Nephron progenitor cell (in vitro differentiated cells): ENCODE measurements at regions not wholly inside any gene's neighbourhood (a gene's known extent, or its start where the extent isn't known, plus 50 kb on each side); places are given as distances from the start of the nearest gene placed in this dataset.

Source experiments
- DNase-seq: peaks from one replicate; pipeline ENCODE4 v3.0.0; 2021
- H3K27ac Mint-ChIP-seq: 2 replicates; pipeline ENCODE4 v1.8.0; 2021; ENCODE audit warnings: mild to moderate bottlenecking, moderate library complexity, mixed read lengths
- H3K27me3 Mint-ChIP-seq: 2 replicates; pipeline ENCODE4 v1.8.0; 2021; ENCODE audit warnings: mild to moderate bottlenecking, low read depth, mixed read lengths; ENCODE audit not compliant: poor library complexity
- H3K36me3 Mint-ChIP-seq: 2 replicates; pipeline ENCODE4 v1.8.0; 2021; ENCODE audit warnings: low read depth, mixed read lengths
- H3K4me1 Mint-ChIP-seq: 2 replicates; pipeline ENCODE4 v1.8.0; 2021; ENCODE audit warnings: mixed read lengths
- H3K4me3 Mint-ChIP-seq: 2 replicates; pipeline ENCODE4 v1.8.0; 2021; ENCODE audit warnings: mild to moderate bottlenecking, moderate library complexity, mixed read lengths
- H3K9me3 Mint-ChIP-seq: 2 replicates; pipeline ENCODE4 v1.8.0; 2021; ENCODE audit warnings: mild to moderate bottlenecking, moderate library complexity, mixed read lengths
- TF ChIP-seq, protein P1 (sequence below): fragments of 200-600 bp; sonication (generic); IDR thresholded peaks from 2 replicates; pipeline ENCODE4 v1.5.0; 2021; ENCODE audit warnings: antibody characterized with exemption

- TF ChIP-seq, protein P1, sequence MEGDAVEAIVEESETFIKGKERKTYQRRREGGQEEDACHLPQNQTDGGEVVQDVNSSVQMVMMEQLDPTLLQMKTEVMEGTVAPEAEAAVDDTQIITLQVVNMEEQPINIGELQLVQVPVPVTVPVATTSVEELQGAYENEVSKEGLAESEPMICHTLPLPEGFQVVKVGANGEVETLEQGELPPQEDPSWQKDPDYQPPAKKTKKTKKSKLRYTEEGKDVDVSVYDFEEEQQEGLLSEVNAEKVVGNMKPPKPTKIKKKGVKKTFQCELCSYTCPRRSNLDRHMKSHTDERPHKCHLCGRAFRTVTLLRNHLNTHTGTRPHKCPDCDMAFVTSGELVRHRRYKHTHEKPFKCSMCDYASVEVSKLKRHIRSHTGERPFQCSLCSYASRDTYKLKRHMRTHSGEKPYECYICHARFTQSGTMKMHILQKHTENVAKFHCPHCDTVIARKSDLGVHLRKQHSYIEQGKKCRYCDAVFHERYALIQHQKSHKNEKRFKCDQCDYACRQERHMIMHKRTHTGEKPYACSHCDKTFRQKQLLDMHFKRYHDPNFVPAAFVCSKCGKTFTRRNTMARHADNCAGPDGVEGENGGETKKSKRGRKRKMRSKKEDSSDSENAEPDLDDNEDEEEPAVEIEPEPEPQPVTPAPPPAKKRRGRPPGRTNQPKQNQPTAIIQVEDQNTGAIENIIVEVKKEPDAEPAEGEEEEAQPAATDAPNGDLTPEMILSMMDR, result no peak
- H3K27me3 Mint-ChIP-seq, result peaks cover 3% of the 10 kb centered on the region
- H3K27ac Mint-ChIP-seq, result no peak overlapping the region
- no peaks in the 10 kb centered on the region for H3K36me3 Mint-ChIP-seq
- DNase-seq, result no peak
- peaks cover 7% of the 10 kb centered on the region for H3K9me3 Mint-ChIP-seq
- H3K4me3 Mint-ChIP-seq, result no peak overlapping the region
- peaks cover 41% of the 10 kb centered on the region for H3K4me1 Mint-ChIP-seq
These were observed 105.5 kb upstream of the EEF1E1 start for GRCh38 chr6:8207869-8208191.

- no peak for DNase-seq
- Mint-ChIP-seq H3K4me1 (peaks cover 46% of the 10 kb centered on the region), H3K9me3 (peaks cover 7% of the 10 kb centered on the region), H3K4me3 (no peak overlapping the region), H3K27ac (no peak overlapping the region), H3K27me3 (peaks cover 3% of the 10 kb centered on the region), H3K36me3 (no peaks in the 10 kb centered on the region)
- TF ChIP-seq, protein P1, result no peak
These were observed 105.0 kb upstream of the EEF1E1 start for GRCh38 chr6:8207191-8207868.

GRCh38 chr6:8203337-8203736, 101.0 kb upstream of the EEF1E1 start:
- H3K4me1 Mint-ChIP-seq, result peaks cover 30% of the 10 kb centered on the region
- H3K9me3 Mint-ChIP-seq, result peaks cover 19% of the 10 kb centered on the region

DNA sequence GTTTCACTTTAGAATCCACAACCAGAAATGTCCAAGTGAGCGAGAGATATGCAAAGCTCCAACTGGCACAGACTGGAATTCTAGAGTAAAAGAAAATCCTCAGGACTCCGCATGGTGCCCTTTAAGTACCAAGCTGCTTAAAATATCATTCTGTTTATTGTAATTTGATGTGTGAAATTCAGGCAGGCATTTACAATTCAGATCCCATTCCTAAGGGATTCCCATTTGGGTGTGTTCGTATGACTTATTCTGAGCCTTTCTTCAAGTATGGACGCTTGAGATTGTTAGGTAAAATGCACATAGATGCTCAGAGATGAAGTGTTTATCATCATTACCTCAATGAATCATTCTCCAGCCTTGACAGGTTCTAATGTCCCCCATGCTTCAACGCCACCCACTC, 99.3 kb upstream of the EEF1E1 start:
- DNase-seq, result no peak
- H3K4me3 Mint-ChIP-seq, result no peak overlapping the region
- no peak overlapping the region for H3K27ac Mint-ChIP-seq
- H3K36me3 Mint-ChIP-seq, result no peaks in the 10 kb centered on the region
- H3K27me3 Mint-ChIP-seq, result no peaks in the 10 kb centered on the region
- TF ChIP-seq, protein P1, result no peak
- H3K9me3 Mint-ChIP-seq, result peaks cover 19% of the 10 kb centered on the region
- H3K4me1 Mint-ChIP-seq, result peaks cover 27% of the 10 kb centered on the region

More at GRCh38 chr6:8203337-8203736, 101.0 kb upstream of the EEF1E1 start:
- no peaks in the 10 kb centered on the region for H3K27me3 Mint-ChIP-seq
- DNase-seq, result no peak
- H3K27ac Mint-ChIP-seq, result peak overlapping the region; percentile 28
- H3K36me3 Mint-ChIP-seq, result no peaks in the 10 kb centered on the region
- H3K4me3 Mint-ChIP-seq, result no peak overlapping the region
- TF ChIP-seq, protein P1, result no peak

GRCh38 chr6:8200255-8200654, 97.9 kb upstream of the EEF1E1 start:
- TF ChIP-seq, protein P1, result no peak
- Mint-ChIP-seq H3K27me3 (no peaks in the 10 kb centered on the region), H3K4me1 (peaks cover 40% of the 10 kb centered on the region), H3K4me3 (no peak overlapping the region), H3K36me3 (no peaks in the 10 kb centered on the region), H3K27ac (no peak overlapping the region), H3K9me3 (peaks cover 19% of the 10 kb centered on the region)
- DNase-seq, result no peak

- Mint-ChIP-seq H3K4me3 (no peak overlapping the region), H3K27me3 (no peaks in the 10 kb centered on the region), H3K4me1 (peaks cover 44% of the 10 kb centered on the region), H3K9me3 (peaks cover 15% of the 10 kb centered on the region), H3K27ac (peak overlapping the region; percentile 46), H3K36me3 (no peaks in the 10 kb centered on the region)
- TF ChIP-seq, protein P1, result no peak
- no peak for DNase-seq
These were observed 93.4 kb upstream of the EEF1E1 start for GRCh38 chr6:8195714-8196102.
